Body of pancreas (tissue), 4 donors: ENCODE measurements at regions not wholly inside any gene's neighbourhood (a gene's known extent, or its start where the extent isn't known, plus 50 kb on each side); places are given as distances from the start of the nearest gene placed in this dataset.

Source experiments
- ATAC-seq: fragments of 150-250 bp; one replicate; pipeline ENCODE4 v1.9.1; 2016
- DNase-seq, 4 donors: peaks; one replicate each; pipeline ENCODE4 v3.0.0-alpha.2; 2019
- H3K27ac ChIP-seq, 4 donors: fragments of 200-600 bp; sonication (generic); 1 replicate in 3 of 4; 2 replicates in 1 of 4; pipeline versions ENCODE4 v1.5.1 to v1.6.1; 2016 to 2019; ENCODE audit warnings: mild to moderate bottlenecking in 1 of 4, mixed read lengths in 1 of 4, moderate library complexity in 1 of 4
- H3K27me3 ChIP-seq, 2 donors: fragments of 200-600 bp; sonication (generic); one replicate each; pipeline ENCODE4 v1.6.0; 2016; ENCODE audit warnings: mild to moderate bottlenecking in 1 of 2
- H3K36me3 ChIP-seq, 2 donors: fragments of 200-600 bp; sonication (generic); replicated peaks in 1 of 2; 2 replicates each; pipeline ENCODE4 v1.5.1; 2016; ENCODE audit warnings: low read depth in 2 of 2; ENCODE audit not compliant: insufficient read depth in 1 of 2
- H3K4me1 ChIP-seq: fragments of 200-600 bp; sonication (generic); one replicate; pipeline ENCODE4 v1.6.0; 2016
- H3K4me3 ChIP-seq, 2 donors: fragments of 200-600 bp; sonication (generic); 1 replicate in 1 of 2; 2 replicates in 1 of 2; pipeline ENCODE4 v1.5.1; 2016 to 2019
- H3K9me3 ChIP-seq, 3 donors: fragments of 200-600 bp; sonication (generic); 1 replicate in 2 of 3; 2 replicates in 1 of 3; pipeline ENCODE4 v1.5.1; 2016
- CTCF ChIP-seq, 7 experiments: fragments of 450-650 bp in 4 of 7; fragments of 200-600 bp in 3 of 7; sonication (generic) in 3 of 7; IDR thresholded peaks; one replicate each; pipeline ENCODE4 v1.5.1; 2016 to 2019; ENCODE audit warnings: antibody characterized with exemption in 7 of 7
- POLR2A ChIP-seq, 3 donors: fragments of 450-650 bp; IDR thresholded peaks; one replicate each; pipeline ENCODE4 v1.6.1; 2016; ENCODE audit warnings: antibody characterized with exemption in 3 of 3, mild to moderate bottlenecking in 2 of 3
- WGBS, 2 donors: methylation state at CpG; one replicate each; pipeline ENCODE4 v1.1.5; 2017; 5-methylcytosine and 5-hydroxymethylcytosine counted together
- intact Hi-C: fragments of 100-400 bp; cut with DNase I; formaldehyde crosslinking; loops from one replicate; pipeline ENCODE4 v1.15.1; 2023

GRCh38 chr7:50184271-50184990 is 91.4 kb upstream of the ZPBP start:
- no peak overlapping the region for H3K4me3 ChIP-seq
- 63% methylated on average over 11 of the region's 11 CpGs for WGBS, 2 donors
- intact Hi-C loops, result no loop called here
- H3K27ac ChIP-seq, result no peak overlapping the region
- DNase-seq, result no peak
- H3K27me3 ChIP-seq, result no peaks in the 10 kb centered on the region
- H3K36me3 ChIP-seq, result no peaks in the 10 kb centered on the region
- no peaks in the 10 kb centered on the region for H3K9me3 ChIP-seq
- H3K4me1 ChIP-seq, result no peaks in the 10 kb centered on the region
- no peak for TF ChIP-seq POLR2A (IDR thresholded peaks at IDR 0.05)
- no peak for TF ChIP-seq CTCF (IDR thresholded peaks at IDR 0.05)
- ATAC-seq, result no peak

GRCh38 chr7:50182759-50183158 is 89.7 kb upstream of the ZPBP start:
- H3K27me3 ChIP-seq, result no peaks in the 10 kb centered on the region
- H3K27ac ChIP-seq, result no peak overlapping the region
- TF ChIP-seq CTCF (IDR thresholded peaks at IDR 0.05), result no peak
- no peak for TF ChIP-seq POLR2A (IDR thresholded peaks at IDR 0.05)
- no peaks in the 10 kb centered on the region for H3K4me1 ChIP-seq
- H3K4me3 ChIP-seq, result no peak overlapping the region
- intact Hi-C loops, result no loop called here
- H3K36me3 ChIP-seq, result no peaks in the 10 kb centered on the region
- no peaks in the 10 kb centered on the region for H3K9me3 ChIP-seq
- DNase-seq, result peak in 1 of 4 donors; percentile 38
- no peak for ATAC-seq
- 42 to 48% methylated on average over 3 of the region's 3 CpGs for WGBS, 2 donors

- no peaks in the 10 kb centered on the region for H3K27me3 ChIP-seq
- no peaks in the 10 kb centered on the region for H3K4me1 ChIP-seq
- intact Hi-C loops, result no loop called here
- DNase-seq (no peak), ATAC-seq (no peak)
- WGBS, 2 donors, result 42 to 47% methylated on average over 6 to 7 of the region's 7 CpGs
- no peak overlapping the region for H3K4me3 ChIP-seq
- TF ChIP-seq CTCF (IDR thresholded peaks at IDR 0.05) (no peak), POLR2A (IDR thresholded peaks at IDR 0.05) (no peak)
- no peak overlapping the region for H3K27ac ChIP-seq
- H3K9me3 ChIP-seq, result no peaks in the 10 kb centered on the region
- H3K36me3 ChIP-seq, result no peaks in the 10 kb centered on the region
Observed at GRCh38 chr7:50181081-50181480, 88.0 kb upstream of the ZPBP start.

GRCh38 chr7:50178166-50178565 is 85.1 kb upstream of the ZPBP start:
- no peaks in the 10 kb centered on the region for H3K4me1 ChIP-seq
- no peaks in the 10 kb centered on the region for H3K36me3 ChIP-seq
- H3K27me3 ChIP-seq, result no peaks in the 10 kb centered on the region
- ATAC-seq (no peak), DNase-seq (no peak)
- no peaks in the 10 kb centered on the region for H3K9me3 ChIP-seq
- intact Hi-C loops, result no loop called here
- WGBS, 2 donors, result 69 to 75% methylated on average over 8 of the region's 8 CpGs
- TF ChIP-seq CTCF (IDR thresholded peaks at IDR 0.05) (no peak), POLR2A (IDR thresholded peaks at IDR 0.05) (no peak)
- no peak overlapping the region for H3K4me3 ChIP-seq
- H3K27ac ChIP-seq, result no peak overlapping the region

- Histone ChIP-seq H3K27ac (no peak overlapping the region), H3K9me3 (no peaks in the 10 kb centered on the region), H3K4me1 (no peaks in the 10 kb centered on the region), H3K36me3 (no peaks in the 10 kb centered on the region), H3K27me3 (no peaks in the 10 kb centered on the region), H3K4me3 (no peak overlapping the region)
- no peak for ATAC-seq
- intact Hi-C loops, result no loop called here
- DNase-seq, result no peak
- TF ChIP-seq POLR2A (IDR thresholded peaks at IDR 0.05), result no peak
- TF ChIP-seq CTCF (IDR thresholded peaks at IDR 0.05), result no peak
- WGBS, 2 donors, result 80 to 81% methylated on average over 1 of the region's 1 CpG
Observed at GRCh38 chr7:50174948-50175347, 81.9 kb upstream of the ZPBP start.
